Liver (tissue), 8 donors: ENCODE measurements at regions not wholly inside any gene's neighbourhood (a gene's known extent, or its start where the extent isn't known, plus 50 kb on each side); places are given as distances from the start of the nearest gene placed in this dataset.

Experiments used
- DNase-seq: peaks from one replicate; pipeline ENCODE4 v3.0.0-alpha.2; 2017; ENCODE audit warnings: low spot score
- H3K27ac ChIP-seq, 2 donors: one replicate each; pipeline ENCODE4 v1.7.0; 2013; ENCODE audit warnings: inconsistent platforms in 2 of 2, low read length in 2 of 2, control low read depth in 1 of 2, low read depth in 1 of 2, mild to moderate bottlenecking in 1 of 2
- H3K27me3 ChIP-seq, 4 donors: one replicate each; pipeline versions ENCODE4 v1.6.1 to v1.7.0; 2013; ENCODE audit warnings: low read length in 3 of 4, inconsistent platforms in 1 of 4, mild to moderate bottlenecking in 1 of 4, moderate library complexity in 1 of 4; ENCODE audit not compliant: control insufficient read depth in 4 of 4, insufficient read depth in 4 of 4
- H3K36me3 ChIP-seq, 4 donors: one replicate each; pipeline versions ENCODE4 v1.6.1 to v1.7.0; 2013; ENCODE audit warnings: low read length in 3 of 4, mild to moderate bottlenecking in 3 of 4, low read depth in 1 of 4, moderate library complexity in 1 of 4; ENCODE audit not compliant: control insufficient read depth in 4 of 4, insufficient read depth in 3 of 4
- H3K4me1 ChIP-seq, 4 donors: one replicate each; pipeline versions ENCODE4 v1.6.1 to v1.7.0; 2013; ENCODE audit warnings: low read length in 3 of 4, mild to moderate bottlenecking in 3 of 4, moderate library complexity in 1 of 4; ENCODE audit not compliant: control insufficient read depth in 4 of 4, insufficient read depth in 4 of 4
- H3K4me3 ChIP-seq, 3 donors: one replicate each; pipeline versions ENCODE4 v1.6.1 to v1.7.0; 2013; ENCODE audit warnings: low read length in 3 of 3, control low read depth in 1 of 3, low read depth in 1 of 3, mild to moderate bottlenecking in 1 of 3
- H3K9ac ChIP-seq, 2 donors: one replicate each; pipeline ENCODE4 v1.7.0; 2013; ENCODE audit warnings: low read length in 2 of 2, mild to moderate bottlenecking in 2 of 2, moderate library complexity in 2 of 2, control low read depth in 1 of 2, low read depth in 1 of 2
- H3K9me3 ChIP-seq, 4 donors: one replicate each; pipeline versions ENCODE4 v1.6.1 to v1.7.0; 2013; ENCODE audit warnings: low read length in 3 of 4; ENCODE audit not compliant: control insufficient read depth in 4 of 4
- CTCF ChIP-seq: fragments of 150-350 bp; IDR thresholded peaks from 2 replicates; pipeline ENCODE4 v1.5.1; 2017; ENCODE audit warnings: improper control_type of control experiment, low read depth, low read length; ENCODE audit not compliant: missing input control
- EGR1 ChIP-seq, 2 donors: IDR thresholded peaks; 2 replicates each; pipeline ENCODE4 v1.6.1; 2016 to 2018; ENCODE audit warnings: antibody characterized with exemption in 2 of 2, low read depth in 2 of 2
- FOXA1 ChIP-seq: IDR thresholded peaks from 2 replicates; pipeline ENCODE4 v1.6.1; 2016; ENCODE audit warnings: antibody characterized with exemption
- FOXA2 ChIP-seq: IDR thresholded peaks from 2 replicates; pipeline ENCODE4 v1.6.1; 2016; ENCODE audit warnings: antibody characterized with exemption
- GABPA ChIP-seq, 2 donors: IDR thresholded peaks in 1 of 2; conservative IDR thresholded peaks in 1 of 2; 2 replicates each; pipeline ENCODE4 v1.6.1; 2016; ENCODE audit warnings: antibody characterized with exemption in 2 of 2, mild to moderate bottlenecking in 1 of 2, moderate library complexity in 1 of 2
- HNF4A ChIP-seq, 2 donors: conservative IDR thresholded peaks; 2 replicates each; pipeline ENCODE4 v1.6.1; 2016; ENCODE audit warnings: antibody characterized with exemption in 2 of 2, mild to moderate bottlenecking in 2 of 2
- HNF4G ChIP-seq: IDR thresholded peaks from 2 replicates; pipeline ENCODE4 v1.6.1; 2016; ENCODE audit warnings: antibody characterized with exemption
- JUND ChIP-seq, 2 donors: IDR thresholded peaks; 2 replicates each; pipeline ENCODE4 v1.6.1; 2016; ENCODE audit warnings: antibody characterized with exemption in 2 of 2
- MAX ChIP-seq: IDR thresholded peaks from 2 replicates; pipeline ENCODE4 v1.6.1; 2016; ENCODE audit warnings: antibody characterized with exemption
- NR2F2 ChIP-seq: IDR thresholded peaks from 2 replicates; pipeline ENCODE4 v1.6.1; 2016; ENCODE audit warnings: antibody characterized with exemption
- RAD21 ChIP-seq, 2 donors: IDR thresholded peaks; 2 replicates each; pipeline ENCODE4 v1.6.1; 2016; ENCODE audit warnings: antibody characterized with exemption in 2 of 2, mild to moderate bottlenecking in 2 of 2
- REST ChIP-seq: IDR thresholded peaks from 2 replicates; pipeline ENCODE4 v1.6.1; 2016; ENCODE audit warnings: antibody characterized with exemption, mild to moderate bottlenecking
- RXRA ChIP-seq, 2 donors: IDR thresholded peaks; 2 replicates each; pipeline ENCODE4 v1.6.1; 2017 to 2018; ENCODE audit warnings: antibody characterized with exemption in 2 of 2, mild to moderate bottlenecking in 1 of 2
- SP1 ChIP-seq: IDR thresholded peaks from 2 replicates; pipeline ENCODE4 v1.6.1; 2018; ENCODE audit warnings: antibody characterized with exemption, mild to moderate bottlenecking
- TAF1 ChIP-seq: conservative IDR thresholded peaks from 2 replicates; pipeline ENCODE4 v1.6.1; 2016; ENCODE audit warnings: antibody characterized with exemption, mild to moderate bottlenecking
- YY1 ChIP-seq: IDR thresholded peaks from 2 replicates; pipeline ENCODE4 v1.6.1; 2016; ENCODE audit warnings: antibody characterized with exemption, mild to moderate bottlenecking
- ZBTB33 ChIP-seq: IDR thresholded peaks from 2 replicates; pipeline ENCODE4 v1.6.1; 2016; ENCODE audit warnings: antibody characterized with exemption
- WGBS: extraction: QIAGEN DNeasy Blood & Tissue Kit; methylation state at CpG from one replicate; pipeline ENCODE4 v1.1.7; 2013; 5-methylcytosine and 5-hydroxymethylcytosine counted together
- TF ChIP-seq, protein P1 (sequence below): IDR thresholded peaks from 2 replicates; pipeline ENCODE4 v1.6.1; 2016; ENCODE audit warnings: antibody characterized with exemption
- donor health status: healthy.
- donor health status: healthy.
- donor health status: healthy.
- donor health status: healthy.
- donor health status: healthy.

DNA sequence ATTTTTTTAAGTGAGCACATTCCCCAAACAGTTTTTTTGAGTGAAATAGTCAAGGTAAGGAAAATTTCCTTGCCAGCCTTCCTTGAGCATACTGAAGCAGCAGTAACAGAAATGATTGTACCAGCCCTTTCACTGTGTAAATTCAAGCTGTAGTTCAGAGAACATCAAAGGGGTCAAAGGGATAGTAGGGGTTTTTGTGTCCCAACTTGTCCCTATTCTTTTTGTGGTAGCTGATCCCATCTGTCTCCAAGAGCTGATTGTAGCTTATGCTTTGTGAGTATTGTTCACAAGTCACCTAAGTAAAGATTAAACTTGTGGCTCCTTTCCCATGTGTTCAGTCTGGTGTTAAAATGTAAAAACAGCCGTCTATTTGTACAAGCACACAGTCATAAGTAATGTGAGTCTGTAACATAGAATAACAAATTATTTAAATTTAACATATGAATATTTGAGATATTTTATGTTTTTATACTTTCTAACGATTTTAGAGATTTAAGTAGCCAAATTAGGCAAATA is 185.0 kb downstream of the CENPW start:
- Histone ChIP-seq H3K9ac (no peak overlapping the region), H3K36me3 (no peaks in the 10 kb centered on the region), H3K4me3 (no peak overlapping the region), H3K9me3 (no peaks in the 10 kb centered on the region), H3K4me1 (peaks cover 0 to 2% (median 0%) of the 10 kb centered on the region in 4 donors), H3K27me3 (no peaks in the 10 kb centered on the region), H3K27ac (no peak overlapping the region)
- TF ChIP-seq REST = no peak
- WGBS = 57% methylated on average over 2 of the region's 2 CpGs
- DNase-seq = no peak

DNA sequence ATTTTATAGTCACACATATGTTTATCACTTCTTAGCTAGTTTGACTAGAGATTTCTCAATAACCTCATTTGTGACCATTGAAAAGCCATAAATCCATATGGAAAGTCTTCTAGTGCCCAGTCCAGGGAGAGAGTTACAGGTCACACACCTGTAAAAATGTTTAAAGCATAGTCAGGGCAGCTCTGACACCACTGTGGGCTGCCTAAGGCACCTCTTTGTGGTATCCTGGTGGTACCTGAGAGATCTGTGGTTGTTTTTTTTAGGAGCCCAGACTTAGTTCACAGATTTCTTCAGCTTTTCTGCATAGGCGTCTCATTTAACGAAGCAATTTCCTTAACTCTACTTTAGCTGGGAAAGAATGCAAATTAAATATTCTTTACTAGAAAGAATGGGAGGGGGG is 186.6 kb downstream of the CENPW start:
- TF ChIP-seq TAF1 (no peak), FOXA2 (no peak), RAD21 (IDR thresholded peaks at IDR 0.05) (no peak), MAX (no peak), JUND (IDR thresholded peaks at IDR 0.05) (no peak), FOXA1 (no peak), SP1 (no peak), ZBTB33 (no peak), CTCF (no peak), GABPA (IDR thresholded peaks at IDR 0.05 in 1 of 2, conservative IDR thresholded peaks at IDR 0.05 in 1 of 2) (no peak), NR2F2 (no peak), HNF4A (conservative IDR thresholded peaks at IDR 0.05) (no peak), HNF4G (no peak), REST (no peak), RXRA (IDR thresholded peaks at IDR 0.05) (no peak), YY1 (no peak), EGR1 (IDR thresholded peaks at IDR 0.05; ENCODE audit: low read depth in 2 of 2) (no peak)
- TF ChIP-seq, protein P1, sequence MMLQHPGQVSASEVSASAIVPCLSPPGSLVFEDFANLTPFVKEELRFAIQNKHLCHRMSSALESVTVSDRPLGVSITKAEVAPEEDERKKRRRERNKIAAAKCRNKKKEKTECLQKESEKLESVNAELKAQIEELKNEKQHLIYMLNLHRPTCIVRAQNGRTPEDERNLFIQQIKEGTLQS = no peak
- no peak for DNase-seq
- no peaks in the 10 kb centered on the region for H3K36me3 ChIP-seq
- no peak overlapping the region for H3K27ac ChIP-seq
- 97% methylated on average over 2 of the region's 2 CpGs for WGBS
- no peak overlapping the region for H3K9ac ChIP-seq
- no peaks in the 10 kb centered on the region for H3K27me3 ChIP-seq
- peaks cover 0 to 2% (median 0%) of the 10 kb centered on the region in 4 donors for H3K4me1 ChIP-seq
- no peaks in the 10 kb centered on the region for H3K9me3 ChIP-seq
- no peak overlapping the region for H3K4me3 ChIP-seq
